HG02970 (cell line): ENCODE measurements at regions not wholly inside any gene's neighbourhood (a gene's known extent, or its start where the extent isn't known, plus 50 kb on each side); places are given as distances from the start of the nearest gene placed in this dataset.
"Not testable (repeated sequence)": the region's sequence is repeated elsewhere in the genome, so short reads cannot be mapped to it uniquely, and the experiment has no call there.

Experiments
- ATAC-seq: cut with Tn5 transposase; IDR thresholded peaks from one replicate; pipeline ENCODE4 v1.9.1; 2021; ENCODE audit warnings: mild to moderate bottlenecking, moderate library complexity, moderate number of reproducible peaks; ENCODE audit not compliant: unreplicated experiment, low FRiP score

GRCh38 chrX:106220177-106220576 lies 52.1 kb downstream of the PWWP3B start:
- ATAC-seq: no peak

DNA sequence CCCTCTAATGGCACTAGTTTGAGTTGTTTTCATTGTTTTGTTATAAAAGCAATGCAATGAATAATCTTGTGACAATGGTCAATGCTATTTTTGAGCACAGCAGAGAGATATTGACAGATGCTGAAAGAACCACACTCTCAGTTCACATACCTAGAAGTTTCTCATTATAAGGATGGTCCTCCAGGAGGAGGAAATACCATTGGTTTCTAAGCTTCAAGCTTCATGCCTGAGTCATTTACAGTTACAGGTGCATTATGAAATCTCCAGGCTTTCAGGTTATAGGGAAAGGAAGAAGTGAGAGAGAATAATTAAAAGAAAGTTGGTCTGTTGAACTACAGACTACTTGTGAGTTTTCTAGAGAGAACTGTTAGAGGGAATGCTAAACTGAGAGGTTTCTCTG lies 75.3 kb downstream of the PWWP3B start:
- no peak for ATAC-seq

DNA sequence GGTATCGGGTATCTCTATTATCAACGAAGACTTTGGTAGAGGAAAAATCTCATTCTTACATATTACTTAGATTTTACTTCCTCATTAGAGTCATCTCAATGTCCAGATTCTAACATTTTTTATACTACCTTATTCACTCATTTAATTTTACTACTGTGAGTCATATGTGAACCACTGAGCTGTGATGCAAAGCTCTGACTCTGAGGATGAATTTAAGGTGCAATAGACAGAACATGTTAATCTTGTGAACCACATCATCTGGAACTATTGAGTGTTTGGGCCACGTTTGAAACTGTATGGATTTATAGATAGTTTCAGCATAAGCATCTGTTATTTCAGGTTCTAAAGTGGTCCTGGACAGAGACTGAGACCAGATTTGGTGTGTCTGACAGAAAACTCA lies 78.4 kb downstream of the PWWP3B start:
- ATAC-seq: no peak

DNA sequence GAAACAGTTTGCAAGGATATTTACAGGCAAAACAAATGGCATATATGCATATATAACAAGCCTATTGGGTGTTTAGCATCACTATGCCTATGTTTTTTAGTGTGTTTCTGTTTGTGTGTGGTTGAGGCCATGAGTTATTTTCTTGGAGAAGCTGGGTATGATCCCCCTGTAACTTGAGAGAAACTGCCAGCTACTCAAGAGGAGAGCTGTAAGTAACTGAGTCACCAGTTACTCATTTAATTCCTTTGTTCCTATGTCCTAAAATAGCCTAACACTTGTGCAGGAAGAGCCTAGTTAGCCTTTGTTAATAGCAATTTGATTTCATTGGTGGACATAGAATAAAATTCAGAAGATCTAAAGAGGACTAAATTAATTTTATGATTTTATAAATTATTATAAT lies 79.1 kb downstream of the PWWP3B start:
- no peak for ATAC-seq

DNA sequence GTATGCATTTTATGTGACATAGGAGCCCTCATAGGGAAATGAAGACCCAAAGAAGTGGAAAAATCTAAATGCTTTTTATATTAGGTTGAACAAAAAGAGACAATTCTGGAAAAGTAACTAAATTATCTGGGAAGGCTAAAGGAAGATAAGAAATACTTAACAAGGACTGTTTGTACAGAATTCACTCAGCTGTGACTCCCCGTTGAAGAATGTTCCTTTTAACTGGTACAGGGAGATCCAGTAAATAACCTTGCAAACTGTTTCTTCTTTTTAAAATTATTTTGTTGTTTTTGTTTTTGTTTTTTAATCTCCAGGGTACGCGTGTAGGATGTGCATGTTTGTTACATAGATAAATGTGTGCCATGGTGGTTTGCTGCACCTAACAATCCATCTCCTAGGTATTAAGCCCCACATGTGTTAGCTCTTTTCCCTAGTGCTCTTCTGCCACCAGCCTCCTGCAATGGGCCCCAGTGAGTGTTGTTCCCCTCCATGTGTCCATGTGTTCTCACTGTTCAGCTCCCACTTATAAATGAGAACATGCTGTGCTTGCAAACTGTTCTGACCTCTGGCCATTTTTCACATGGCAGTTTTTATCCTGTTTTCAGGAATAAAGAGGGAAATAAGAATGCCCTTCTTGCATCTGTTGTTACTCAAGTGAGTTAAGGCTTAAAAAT lies 81.7 kb downstream of the PWWP3B start:
- no peak for ATAC-seq

DNA sequence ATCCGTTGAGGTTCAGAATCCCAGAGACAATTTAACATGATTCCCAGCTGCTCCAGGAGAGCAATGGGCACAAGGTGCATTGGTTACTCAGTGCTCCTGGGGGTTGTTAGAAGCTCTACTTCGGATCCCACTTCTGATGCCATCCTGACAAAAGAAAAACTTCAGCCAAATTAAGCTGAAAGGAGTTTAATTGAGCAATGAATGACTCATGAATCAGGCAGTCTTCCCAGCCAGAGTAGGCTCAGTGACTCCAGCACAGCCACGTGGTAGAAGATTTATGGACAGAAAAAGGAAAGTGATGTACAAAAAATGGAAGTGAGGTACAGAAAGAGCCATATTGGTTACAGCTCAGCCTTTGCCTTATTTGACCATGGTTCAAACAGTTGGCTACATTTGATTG lies 95.7 kb downstream of the PWWP3B start:
- no peak for ATAC-seq

- not testable (repeated sequence) for ATAC-seq
Observed at GRCh38 chrX:106273947-106274587, 106.0 kb downstream of the PWWP3B start.

- ATAC-seq: not testable (repeated sequence)
Observed at GRCh38 chrX:106275172-106275571, 107.1 kb downstream of the PWWP3B start.

GRCh38 chrX:106278951-106279350 lies 110.8 kb downstream of the PWWP3B start:
- no peak for ATAC-seq

- no peak for ATAC-seq
Observed at GRCh38 chrX:106281383-106281782, 113.3 kb downstream of the PWWP3B start.

DNA sequence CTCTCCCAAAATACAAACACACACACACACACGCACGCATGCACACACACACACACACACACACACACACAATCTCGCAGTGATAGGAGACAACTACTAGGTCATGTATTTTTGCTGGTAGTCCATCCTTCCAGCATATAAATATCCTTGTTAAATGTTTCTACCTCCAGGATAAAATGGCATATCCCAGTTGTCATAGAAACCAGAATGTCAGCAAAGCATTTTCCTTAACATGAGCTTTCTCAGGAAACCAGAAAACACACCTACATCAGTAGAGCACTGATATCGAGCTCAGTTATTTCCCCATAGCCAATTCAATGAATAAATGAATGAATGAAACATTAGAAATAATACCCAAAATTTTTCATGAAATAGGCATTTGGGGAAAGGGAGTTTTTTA lies 115.7 kb downstream of the PWWP3B start:
- ATAC-seq: no peak

DNA sequence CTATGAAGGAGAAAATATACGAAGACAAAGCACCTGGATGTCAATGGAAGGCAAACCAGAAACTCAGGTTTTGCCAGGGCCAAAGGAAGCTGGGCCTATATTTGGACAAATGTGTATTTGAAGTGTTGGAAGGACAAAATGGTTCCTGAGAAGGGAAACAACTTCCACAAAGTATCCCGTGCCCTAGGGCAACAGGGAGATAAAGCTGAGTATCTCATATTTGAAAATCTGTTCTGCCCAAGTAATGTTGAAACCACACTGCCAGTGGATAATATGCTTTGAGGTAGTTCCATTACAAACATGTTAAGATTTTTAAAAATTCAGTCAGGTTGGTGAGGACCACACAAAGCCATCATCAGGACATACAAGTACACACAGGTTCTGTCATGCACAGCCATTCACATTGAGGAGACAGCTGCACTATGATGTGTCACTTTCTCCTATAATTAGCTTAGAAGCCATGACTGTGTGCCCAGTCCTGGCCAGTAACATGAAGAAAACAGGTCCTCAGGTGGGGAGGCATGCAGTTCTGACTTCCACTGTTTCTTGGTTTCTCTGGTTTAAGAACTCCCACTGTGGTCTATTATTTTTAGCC lies 116.4 kb downstream of the PWWP3B start:
- no peak for ATAC-seq

GRCh38 chrX:106286053-106286650 lies 118.0 kb downstream of the PWWP3B start:
- ATAC-seq: no peak

DNA sequence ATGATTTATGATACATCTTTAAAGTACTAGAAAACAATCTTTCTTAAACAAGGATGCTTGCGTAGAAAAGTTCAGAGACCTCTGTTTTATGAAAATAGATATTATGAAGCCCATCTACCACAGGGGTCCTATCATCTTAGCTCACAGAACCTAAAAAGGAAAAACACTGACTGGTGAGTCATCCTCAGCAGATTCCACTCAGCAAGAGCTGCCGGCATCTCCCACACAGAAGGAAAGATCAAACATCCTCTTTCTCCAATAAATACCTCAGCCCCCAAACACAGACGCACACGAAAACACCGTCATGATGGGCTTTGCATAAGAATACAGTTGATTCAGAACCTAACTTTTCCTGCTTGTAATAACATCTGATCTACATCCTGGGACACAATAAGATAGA lies 122.7 kb downstream of the PWWP3B start:
- ATAC-seq: not testable (repeated sequence)

DNA sequence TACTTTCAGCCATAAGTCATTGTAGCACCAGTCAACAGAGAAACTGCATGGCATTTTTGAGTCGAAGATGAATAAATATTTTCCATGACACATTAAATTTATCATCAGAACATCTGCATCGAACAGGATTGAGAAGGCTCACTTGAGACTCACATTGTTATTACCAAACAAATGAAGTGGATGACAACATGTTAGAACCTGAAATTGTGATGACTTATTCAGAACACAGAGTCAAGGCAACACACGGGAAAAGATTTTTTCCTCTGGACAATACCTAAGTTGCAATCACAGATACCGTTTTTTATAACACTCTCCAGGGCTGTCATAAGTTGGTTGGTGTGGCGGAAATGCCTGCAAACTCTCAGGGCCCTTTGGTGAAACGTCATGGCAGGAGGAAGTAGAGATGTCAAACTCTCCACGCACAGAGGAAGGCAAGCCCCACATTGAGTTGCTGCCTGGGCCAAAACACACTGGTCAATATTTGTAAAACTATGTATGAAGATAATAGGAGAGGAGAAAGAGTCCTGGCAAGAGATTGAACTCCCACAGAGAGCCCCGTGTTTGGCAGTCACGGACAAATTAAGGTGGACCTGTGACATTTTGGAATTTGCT lies 123.8 kb downstream of the PWWP3B start:
- not testable (repeated sequence) for ATAC-seq

DNA sequence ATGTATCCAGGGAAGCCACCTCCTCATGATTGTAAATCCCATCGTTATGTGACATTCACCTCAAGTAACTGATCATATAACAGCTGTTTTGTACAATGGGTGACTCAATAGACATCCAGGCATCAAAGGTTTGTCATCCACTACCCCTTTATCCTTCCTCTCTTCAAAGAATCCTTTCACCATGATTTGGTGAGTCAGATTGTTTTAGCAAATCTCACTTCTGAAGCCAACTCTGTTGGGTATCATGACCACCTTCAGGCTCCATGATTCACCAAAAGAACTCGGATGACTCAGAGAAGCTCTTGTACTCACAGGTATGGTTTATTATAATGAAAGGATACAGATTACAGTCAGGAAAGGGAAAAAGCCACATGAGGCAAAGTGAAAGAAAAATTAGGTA lies 132.1 kb downstream of the PWWP3B start:
- ATAC-seq: no peak

- ATAC-seq: no peak
Observed at GRCh38 chrX:106300656-106301055, 132.6 kb downstream of the PWWP3B start.

DNA sequence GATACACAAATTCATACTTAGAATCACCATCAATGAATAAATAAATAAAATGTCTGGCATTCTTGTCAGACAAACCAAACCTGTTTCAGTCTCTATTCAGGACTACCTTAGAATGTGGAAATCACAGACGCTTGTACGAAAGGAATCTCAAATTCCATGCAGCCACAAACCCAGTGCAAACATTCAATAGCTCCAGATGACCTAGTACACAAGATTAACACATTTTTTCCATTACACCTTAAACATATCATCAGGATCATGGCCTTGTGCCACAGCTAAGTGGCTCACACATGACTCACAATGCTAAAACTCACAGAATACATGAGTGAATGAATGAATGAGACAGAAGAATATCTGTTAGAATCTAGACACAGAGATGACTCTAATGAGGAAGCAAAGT lies 134.2 kb downstream of the PWWP3B start:
- ATAC-seq: no peak

GRCh38 chrX:106306391-106306947 lies 138.4 kb downstream of the PWWP3B start:
- ATAC-seq: no peak

GRCh38 chrX:106323357-106323756 lies 155.3 kb downstream of the PWWP3B start:
- ATAC-seq: no peak

- ATAC-seq: no peak
Observed at GRCh38 chrX:106331606-106332005, 163.5 kb downstream of the PWWP3B start.
